ENCODE measurements at regions not wholly inside any gene's neighbourhood (a gene's known extent, or its start where the extent isn't known, plus 50 kb on each side); places are given as distances from the start of the nearest gene placed in this dataset.

DNA sequence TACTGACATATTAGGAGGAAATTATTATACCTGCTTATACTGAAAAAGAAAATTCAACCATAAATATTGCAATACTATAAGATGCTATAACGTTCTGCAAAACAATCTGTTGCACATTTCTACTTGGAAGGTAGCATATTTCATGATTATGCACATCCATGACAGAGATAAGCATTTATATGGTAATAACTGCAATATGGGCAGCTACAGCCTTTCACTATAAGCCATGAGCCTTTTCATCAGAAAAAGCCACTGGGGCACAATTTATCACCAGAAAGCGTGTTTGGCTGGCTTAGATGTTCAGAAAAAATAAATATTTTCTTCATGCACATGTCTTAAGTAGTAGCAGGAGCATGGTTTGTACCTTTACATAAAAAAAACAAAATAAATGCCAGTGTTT lies 340.7 kb downstream of the GALC start:
- no peaks in the 10 kb centered on the region for H3K36me3 ChIP-seq
- intact Hi-C loops (cut with DNase I) = no loop called here
- WGBS, 2 donors = 54 to 62% methylated on average over 2 of the region's 2 CpGs
- H3K27ac ChIP-seq = no peak overlapping the region
- no peak for DNase-seq
- no peak overlapping the region for H3K4me3 ChIP-seq
- no peaks in the 10 kb centered on the region for H3K27me3 ChIP-seq
- peaks cover 0 to 22% (median 4%) of the 10 kb centered on the region in 3 donors for H3K9me3 ChIP-seq
- TF ChIP-seq, protein P1, sequence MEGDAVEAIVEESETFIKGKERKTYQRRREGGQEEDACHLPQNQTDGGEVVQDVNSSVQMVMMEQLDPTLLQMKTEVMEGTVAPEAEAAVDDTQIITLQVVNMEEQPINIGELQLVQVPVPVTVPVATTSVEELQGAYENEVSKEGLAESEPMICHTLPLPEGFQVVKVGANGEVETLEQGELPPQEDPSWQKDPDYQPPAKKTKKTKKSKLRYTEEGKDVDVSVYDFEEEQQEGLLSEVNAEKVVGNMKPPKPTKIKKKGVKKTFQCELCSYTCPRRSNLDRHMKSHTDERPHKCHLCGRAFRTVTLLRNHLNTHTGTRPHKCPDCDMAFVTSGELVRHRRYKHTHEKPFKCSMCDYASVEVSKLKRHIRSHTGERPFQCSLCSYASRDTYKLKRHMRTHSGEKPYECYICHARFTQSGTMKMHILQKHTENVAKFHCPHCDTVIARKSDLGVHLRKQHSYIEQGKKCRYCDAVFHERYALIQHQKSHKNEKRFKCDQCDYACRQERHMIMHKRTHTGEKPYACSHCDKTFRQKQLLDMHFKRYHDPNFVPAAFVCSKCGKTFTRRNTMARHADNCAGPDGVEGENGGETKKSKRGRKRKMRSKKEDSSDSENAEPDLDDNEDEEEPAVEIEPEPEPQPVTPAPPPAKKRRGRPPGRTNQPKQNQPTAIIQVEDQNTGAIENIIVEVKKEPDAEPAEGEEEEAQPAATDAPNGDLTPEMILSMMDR (IDR thresholded peaks at IDR 0.05) = no peak
- no peak for TF ChIP-seq POLR2A (IDR thresholded peaks at IDR 0.05)
- H3K4me1 ChIP-seq = no peaks in the 10 kb centered on the region

DNA sequence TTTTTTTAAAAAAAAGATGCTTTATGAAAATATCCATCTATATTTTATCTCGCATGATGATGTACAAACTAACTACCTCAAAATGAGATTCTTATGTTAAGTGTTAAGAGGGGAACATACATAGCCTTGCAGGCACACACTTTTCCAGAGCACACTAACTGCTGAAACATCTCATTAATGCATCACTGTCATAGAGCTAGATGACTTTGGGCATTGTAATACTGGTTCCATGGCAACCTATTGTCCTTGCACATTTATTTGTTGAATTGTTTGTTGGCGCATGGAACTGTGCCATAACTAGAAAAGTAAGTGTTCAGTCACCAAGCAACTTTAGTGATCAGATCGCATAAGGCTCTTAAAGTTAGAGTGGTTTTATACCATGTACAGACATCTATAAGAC lies 348.3 kb downstream of the GALC start:
- intact Hi-C loops (cut with DNase I) = no loop called here
- H3K4me1 ChIP-seq = no peaks in the 10 kb centered on the region
- 81 to 88% methylated on average over 3 of the region's 3 CpGs for WGBS, 2 donors

DNA sequence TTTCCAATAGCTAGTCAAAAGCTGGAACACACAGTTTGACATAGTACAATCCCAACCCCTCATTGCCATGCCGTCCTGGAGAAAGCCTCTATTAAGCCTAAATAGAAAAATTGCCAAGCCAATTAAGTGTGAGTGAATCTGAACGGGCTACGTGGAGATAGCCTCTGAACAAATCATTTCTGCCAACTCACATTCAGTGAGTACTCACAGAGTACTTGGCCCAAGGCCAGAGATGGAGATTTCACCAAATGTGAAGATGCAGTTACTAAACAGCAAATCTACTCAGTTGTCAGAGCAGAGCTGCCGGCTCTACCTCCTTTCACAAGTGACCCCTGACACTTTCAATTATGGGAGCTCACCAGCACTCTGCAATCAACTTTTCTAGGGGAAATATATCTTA lies 350.0 kb downstream of the GALC start:
- Histone ChIP-seq H3K9me3 (peaks cover 0 to under 1% (median 0%) of the 10 kb centered on the region in 3 donors), H3K4me1 (no peaks in the 10 kb centered on the region), H3K4me3 (no peak overlapping the region), H3K36me3 (no peaks in the 10 kb centered on the region), H3K27ac (no peak overlapping the region), H3K27me3 (no peaks in the 10 kb centered on the region)
- intact Hi-C loops (cut with DNase I) = no loop called here
- 43 to 59% methylated on average over 4 of the region's 4 CpGs for WGBS, 2 donors
- no peak for DNase-seq
- TF ChIP-seq, protein P1 (IDR thresholded peaks at IDR 0.05) = no peak
- no peak for TF ChIP-seq POLR2A (IDR thresholded peaks at IDR 0.05)

More for the DNA sequence above, 348.3 kb downstream of the GALC start:
- TF ChIP-seq POLR2A (IDR thresholded peaks at IDR 0.05) = no peak
- TF ChIP-seq, protein P1 (IDR thresholded peaks at IDR 0.05) = no peak
- Histone ChIP-seq H3K9me3 (peaks cover 0 to 15% (median 1%) of the 10 kb centered on the region in 3 donors), H3K36me3 (no peaks in the 10 kb centered on the region), H3K27me3 (no peaks in the 10 kb centered on the region), H3K4me3 (no peak overlapping the region), H3K27ac (no peak overlapping the region)
- DNase-seq = no peak

DNA sequence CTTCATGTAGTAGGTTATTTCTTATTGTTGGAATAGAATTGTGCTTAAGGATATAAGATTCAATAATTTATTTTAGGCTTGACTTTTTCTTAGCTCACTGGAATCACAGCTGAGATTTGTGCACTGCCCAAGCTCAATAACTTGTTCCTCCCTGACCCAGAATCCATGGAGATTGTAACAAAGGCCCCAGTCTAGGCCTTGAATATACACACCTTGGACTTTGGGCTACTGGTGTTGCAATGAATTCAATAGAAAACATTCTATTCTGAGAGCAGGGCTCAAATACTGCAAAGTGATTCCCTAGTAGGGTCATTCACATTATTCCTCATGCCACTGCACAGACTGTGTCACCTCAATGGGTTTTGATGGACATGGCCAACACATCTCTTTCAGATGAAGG lies 352.4 kb downstream of the GALC start:
- Histone ChIP-seq H3K4me3 (no peak overlapping the region), H3K4me1 (no peaks in the 10 kb centered on the region), H3K9me3 (no peaks in the 10 kb centered on the region), H3K36me3 (no peaks in the 10 kb centered on the region), H3K27me3 (no peaks in the 10 kb centered on the region), H3K27ac (no peak overlapping the region)
- TF ChIP-seq, protein P1 (IDR thresholded peaks at IDR 0.05) = no peak
- no peak for TF ChIP-seq POLR2A (IDR thresholded peaks at IDR 0.05)
- DNase-seq = no peak
- intact Hi-C loops (cut with DNase I) = no loop called here

DNA sequence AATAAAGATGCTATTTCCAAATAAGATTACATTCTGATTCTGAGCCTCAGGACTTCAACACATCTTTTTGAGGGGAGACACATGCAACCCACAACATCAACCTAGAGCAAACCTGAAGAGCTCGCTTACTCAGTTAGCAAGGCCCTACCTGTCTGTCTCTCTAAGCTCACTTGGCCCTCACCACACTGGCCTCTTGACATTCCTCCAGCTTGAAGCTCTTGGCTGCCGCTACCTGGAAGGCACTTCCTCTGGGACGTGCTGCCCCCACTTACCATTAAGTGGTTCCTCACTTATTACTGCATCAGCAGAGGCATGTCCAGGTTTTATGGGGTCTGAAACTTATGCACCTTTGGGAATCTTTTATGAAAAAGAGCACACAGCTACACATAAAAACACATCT lies 354.8 kb downstream of the GALC start:
- Histone ChIP-seq H3K9me3 (no peaks in the 10 kb centered on the region), H3K27me3 (no peaks in the 10 kb centered on the region), H3K4me3 (no peak overlapping the region), H3K36me3 (no peaks in the 10 kb centered on the region), H3K4me1 (no peaks in the 10 kb centered on the region), H3K27ac (no peak overlapping the region)
- TF ChIP-seq, protein P1 (IDR thresholded peaks at IDR 0.05) = no peak
- TF ChIP-seq POLR2A (IDR thresholded peaks at IDR 0.05) = no peak
- intact Hi-C loops (cut with DNase I) = no loop called here
- WGBS, 2 donors = 43 to 60% methylated on average over 1 of the region's 3 CpGs
- no peak for DNase-seq

All from esophagus squamous epithelium (tissue), 5 donors.